GM12878 (cell line): ENCODE measurements at regions not wholly inside any gene's neighbourhood (a gene's known extent, or its start where the extent isn't known, plus 50 kb on each side); places are given as distances from the start of the nearest gene placed in this dataset.

ENCODE experiments used
- ATAC-seq: fragments of 200-7000 bp; cut with Tn5 transposase; 3 replicates; pipeline ENCODE4 v1.9.1; 2020; ENCODE audit warnings: mild to moderate bottlenecking, moderate library complexity
- BruUV-seq: library from RNA; stranded (reverse); fragments of 400-500 nt; replicated peaks from 2 replicates; lab custom pipeline; 2021; lab: Mats Ljungman, UMichigan
- CTCF ChIA-PET: fragments of 300-600 bp; sonication (Branson Sonifier 250); formaldehyde crosslinking; extraction: SDS; loops from one replicate; lab custom pipeline; 2021; ENCODE audit warnings: inconsistent platforms; lab: Yijun Ruan, JAX
- POLR2A ChIA-PET: fragments of 350-600 bp; formaldehyde crosslinking; extraction: SDS; loops from one replicate; lab custom pipeline; 2021; ENCODE audit warnings: inconsistent platforms; lab: Charles Lee
- RAD21 ChIA-PET: fragments of 300-600 bp; sonication (Branson Sonifier 250); formaldehyde crosslinking; loops from one replicate; lab custom pipeline; 2023; ENCODE audit warnings: antibody characterized with exemption; ENCODE audit not compliant: unreplicated experiment; lab: Charles Lee
- SMC1A ChIA-PET: fragments of 300-600 bp; sonication (Branson Sonifier 250); formaldehyde crosslinking; loops from one replicate; lab custom pipeline; 2023; ENCODE audit not compliant: unreplicated experiment, uncharacterized antibody; lab: Charles Lee
- DNase-seq: peaks from one replicate; pipeline ENCODE4 v3.0.0-alpha.2; 2011; ENCODE audit warnings: low read depth, low spot score
- FAIRE-seq: peaks from 3 replicates; lab custom pipeline; 2011; peaks lifted over from hg19 to GRCh38; lab: Jason Lieb, UNC
- H2AFZ ChIP-seq: 2 replicates; pipeline ENCODE4 v1.6.0; 2011; ENCODE audit warnings: low read depth, low read length, control low read depth; ENCODE audit not compliant: control insufficient read depth
- H3K27ac ChIP-seq: 2 replicates; pipeline ENCODE4 v1.5.1; 2011; ENCODE audit warnings: control low read depth; ENCODE audit not compliant: control insufficient read depth, insufficient read depth
- H3K27me3 ChIP-seq, 2 experiments: replicated peaks in 1 of 2; 2 replicates each; pipeline versions ENCODE4 v1.6.0 to v1.6.1; 2011; ENCODE audit warnings: low read length in 1 of 2; ENCODE audit not compliant: control insufficient read depth in 2 of 2, insufficient read depth in 2 of 2
- H3K36me3 ChIP-seq, 2 experiments: 2 replicates each; pipeline ENCODE4 v1.5.1; 2011; ENCODE audit warnings: low read length in 1 of 2; ENCODE audit not compliant: control insufficient read depth in 2 of 2, insufficient read depth in 2 of 2
- H3K4me1 ChIP-seq: 2 replicates; pipeline ENCODE4 v1.6.1; 2011; ENCODE audit warnings: mild to moderate bottlenecking, low read length, moderate library complexity, mixed read lengths; ENCODE audit not compliant: control insufficient read depth, insufficient read depth
- H3K4me2 ChIP-seq: 2 replicates; pipeline ENCODE4 v1.6.0; 2011; ENCODE audit warnings: control low read depth; ENCODE audit not compliant: control insufficient read depth, insufficient read depth
- H3K4me3 ChIP-seq: fragments of 200-600 bp; sonication (generic); 2 replicates; pipeline ENCODE4 v1.5.1; 2016
- H3K79me2 ChIP-seq: 2 replicates; pipeline ENCODE4 v1.6.0; 2011; ENCODE audit warnings: low read length; ENCODE audit not compliant: control insufficient read depth, insufficient read depth
- H3K9ac ChIP-seq: 2 replicates; pipeline ENCODE4 v1.8.0; 2011; ENCODE audit warnings: low read length, control low read depth, mixed read lengths; ENCODE audit not compliant: control insufficient read depth, insufficient read depth
- H3K9me3 ChIP-seq: replicated peaks from 3 replicates; pipeline ENCODE4 v1.5.1; 2011; ENCODE audit warnings: mild to moderate bottlenecking, low read length; ENCODE audit not compliant: control insufficient read depth, insufficient read depth
- H4K20me1 ChIP-seq: 2 replicates; pipeline ENCODE4 v1.6.0; 2011; ENCODE audit not compliant: control insufficient read depth, insufficient read depth
- DPF2 ChIP-seq: fragments of 450-650 bp; IDR thresholded peaks from 2 replicates; pipeline ENCODE4 v1.6.1; 2017; ENCODE audit warnings: mild to moderate bottlenecking
- KAT2A ChIP-seq: conservative IDR thresholded peaks from 2 replicates; pipeline ENCODE4 v1.6.1; 2011; ENCODE audit warnings: low read depth, low read length; ENCODE audit not compliant: control insufficient read depth
- MTA2 ChIP-seq: fragments of 450-650 bp; IDR thresholded peaks from 2 replicates; pipeline ENCODE4 v1.6.1; 2016; ENCODE audit warnings: low read depth, mild to moderate bottlenecking, moderate library complexity
- NFYA ChIP-seq: IDR thresholded peaks from 2 replicates; pipeline ENCODE4 v1.6.1; 2011; ENCODE audit warnings: low read depth, mild to moderate bottlenecking, low read length, improper control_type of control experiment, borderline replicate concordance
- TAF1 ChIP-seq: IDR thresholded peaks from 2 replicates; pipeline ENCODE4 v1.6.1; 2011; ENCODE audit warnings: mild to moderate bottlenecking, low read depth, low read length, borderline replicate concordance
- WGBS: methylation state at CpG from one replicate; pipeline ENCODE4 v1.1.6; 2016; ENCODE audit warnings: low lambda C conversion rate; ENCODE audit not compliant: insufficient replicate concordance, insufficient coverage; ENCODE audit errors: missing lambda C conversion rate; 5-methylcytosine and 5-hydroxymethylcytosine counted together
- in situ Hi-C: fragments of 300-500 bp; cut with MboI; formaldehyde crosslinking; loops from 9 replicates; pipeline ENCODE4 v1.14.3; 2018; ENCODE audit warnings: mixed read lengths
- intact Hi-C: fragments of 100-400 bp; cut with micrococcal nuclease; formaldehyde crosslinking; loops from one replicate; pipeline ENCODE4 v1.14.2; 2022; ENCODE audit not compliant: unreplicated experiment

GRCh38 chr21:24988941-24989340 lies 618.3 kb downstream of the MRPL39 start:
- no peaks in the 10 kb centered on the region for H4K20me1 ChIP-seq
- no peaks in the 10 kb centered on the region for H3K27me3 ChIP-seq
- H3K4me1 ChIP-seq, result no peaks in the 10 kb centered on the region
- CTCF ChIA-PET, result no interaction called here
- in situ Hi-C loops (no loop called here), intact Hi-C loops (no loop called here)
- no peak overlapping the region for H3K9ac ChIP-seq
- no peak for ATAC-seq
- no peaks in the 10 kb centered on the region for H3K36me3 ChIP-seq
- no peak for FAIRE-seq
- H3K9me3 ChIP-seq, result no peaks in the 10 kb centered on the region; the same call in 2 of the 3 replicates
- no peaks in the 10 kb centered on the region for H3K79me2 ChIP-seq
- no peak overlapping the region for H3K4me2 ChIP-seq
- no peak overlapping the region for H3K27ac ChIP-seq
- no TSS peak for BruUV-seq
- no peak overlapping the region for H3K4me3 ChIP-seq
- RAD21 ChIA-PET, result no interaction called here
- WGBS, result 41% methylated on average over 8 of the region's 8 CpGs
- SMC1A ChIA-PET, result no interaction called here
- TF ChIP-seq KAT2A (no peak), TAF1 (no peak)
- TF ChIP-seq, all 136 proteins: peak for 0
- DNase-seq, result no peak
- no peak overlapping the region for H2AFZ ChIP-seq
- POLR2A ChIA-PET, result no interaction called here

- no peaks in the 10 kb centered on the region for H4K20me1 ChIP-seq
- H3K9ac ChIP-seq, result no peak overlapping the region
- H3K36me3 ChIP-seq, result no peaks in the 10 kb centered on the region
- WGBS, result 3% methylated on average over 1 of the region's 1 CpG
- no peak overlapping the region for H2AFZ ChIP-seq
- no peak overlapping the region for H3K27ac ChIP-seq
- FAIRE-seq (peak; percentile 52), ATAC-seq (peak; percentile 30; the same call in 2 of the 3 replicates), DNase-seq (no peak)
- intact Hi-C loops, result no loop called here
- BruUV-seq, result no TSS peak
- ChIA-PET SMC1A (no interaction called here), CTCF (no interaction called here), POLR2A (no interaction called here), RAD21 (no interaction called here)
- H3K4me3 ChIP-seq, result no peak overlapping the region
- 0 out of 2 replicates have a peak, but pooled peaks have one; percentile 17 for TF ChIP-seq DPF2
- no peak for TF ChIP-seq KAT2A
- no peak for TF ChIP-seq NFYA
- TF ChIP-seq MTA2, result peak; percentile 32; the same call in 1 of the 2 replicates
- no peaks in the 10 kb centered on the region for H3K27me3 ChIP-seq
- in situ Hi-C loops, result no loop called here
- peaks cover 2% of the 10 kb centered on the region for H3K9me3 ChIP-seq
- no peaks in the 10 kb centered on the region for H3K79me2 ChIP-seq
- H3K4me1 ChIP-seq, result no peaks in the 10 kb centered on the region
- no peak overlapping the region for H3K4me2 ChIP-seq
Measured at GRCh38 chr21:24976238-24976637, 631.0 kb downstream of the MRPL39 start.
